ENCODE measurements at regions not wholly inside any gene's neighbourhood (a gene's known extent, or its start where the extent isn't known, plus 50 kb on each side); places are given as distances from the start of the nearest gene placed in this dataset.
A peak's percentile ranks its signal among the peaks of the same experiment; 100 is the strongest.

- H2BK5ac ChIP-seq (ENCODE audit: low read depth, low read length): no peak overlapping the region
- H3K36me3 ChIP-seq (ENCODE audit: control insufficient read depth in 2 of 4, insufficient read depth in 4 of 4, low read length in 3 of 4): no peaks in the 10 kb centered on the region
- H3K18ac ChIP-seq (ENCODE audit: extremely low read depth, low read length): no peak overlapping the region
- H4K91ac ChIP-seq (replicated peaks; ENCODE audit: insufficient read length, low read length): no peak overlapping the region
- no peaks in the 10 kb centered on the region for H3K27me3 ChIP-seq (replicated peaks in 1 of 4; ENCODE audit: control insufficient read depth in 3 of 4, extremely low read depth in 1 of 4, insufficient read depth in 3 of 4, low read length in 3 of 4)
- H3K4me3 ChIP-seq (ENCODE audit: extremely low read depth in 1 of 4, insufficient read depth in 2 of 4, low read depth in 3 of 4, low read length in 4 of 4): no peak overlapping the region
- no peaks in the 10 kb centered on the region for H4K20me1 ChIP-seq (replicated peaks in 1 of 2; ENCODE audit: control insufficient read depth in 1 of 2, insufficient read depth in 2 of 2, low read length in 2 of 2)
- H4K5ac ChIP-seq (ENCODE audit: insufficient read length, low read depth, low read length): no peak overlapping the region
- no peaks in the 10 kb centered on the region for H3K23me2 ChIP-seq (ENCODE audit: low read depth, low read length)
- H3K23ac ChIP-seq (ENCODE audit: insufficient read length): no peak overlapping the region
- no peak overlapping the region for H3K27ac ChIP-seq (ENCODE audit: low read depth, low read length)
- H2BK12ac ChIP-seq (ENCODE audit: low read depth, low read length): no peak overlapping the region
- H2BK20ac ChIP-seq (ENCODE audit: low read length): no peak overlapping the region
- H3K9me3 ChIP-seq (ENCODE audit: insufficient read depth in 2 of 2, low read depth in 1 of 2, low read length in 1 of 2): no peaks in the 10 kb centered on the region
- FAIRE-seq: no peak
- peaks cover 0 to 5% (median 2%) of the 10 kb centered on the region in 4 experiments; a peak in 4 of 7 replicates for H3K4me1 ChIP-seq (replicated peaks in 1 of 4; ENCODE audit: control insufficient read depth in 3 of 4, insufficient read depth in 4 of 4, low read length in 3 of 4)
- H2AFZ ChIP-seq (ENCODE audit: low read length): 0 out of 2 replicates have a peak overlapping the region, but pooled peaks have one; percentile 63
- H2BK15ac ChIP-seq (ENCODE audit: low read length): no peak overlapping the region
- WGBS, 2 experiments (ENCODE audit: extremely low coverage in 1 of 2, insufficient coverage in 1 of 2, insufficient read length in 1 of 2, insufficient replicate concordance in 2 of 2, low coverage in 1 of 2, low lambda C conversion rate in 2 of 2, missing lambda C conversion rate in 1 of 2): 74% methylated on average over 2 of the region's 2 CpGs; no CpG with 5 or more reads in 1 of the 2 experiments
- no peak overlapping the region for H3K56ac ChIP-seq (replicated peaks; ENCODE audit: insufficient read length, low read depth, low read length)
- no peak overlapping the region for H4K8ac ChIP-seq (ENCODE audit: extremely low read depth, insufficient read depth, low read length)
- no peak overlapping the region for H2AK5ac ChIP-seq (ENCODE audit: low read depth, low read length)
- ChIA-PET CTCF (ENCODE audit: partially characterized antibody) (interaction anchor here (0.8 kb wide), 1 partner anchor 17 kb away, joined by 4 read pairs; no protein-coding TSS in a partner anchor), POLR2A (ENCODE audit: partially characterized antibody) (interaction anchor here (2.2 kb wide), 1 partner anchor 14 kb away, joined by 6 read pairs; no protein-coding TSS in a partner anchor)
- H3K4me2 ChIP-seq (ENCODE audit: insufficient read depth in 1 of 2, low read depth in 2 of 2, low read length in 2 of 2): no peak overlapping the region
- H3K9ac ChIP-seq (replicated peaks in 1 of 4; ENCODE audit: extremely low read depth in 1 of 4, low read depth in 3 of 4, low read length in 3 of 4): no peak overlapping the region
- no peak for DNase-seq (ENCODE audit: low read depth in 1 of 2, low spot score in 2 of 2)
- no peaks in the 10 kb centered on the region for H3K79me2 ChIP-seq (ENCODE audit: control insufficient read depth in 1 of 2, insufficient read depth in 2 of 2, low read length in 2 of 2)
- H3K14ac ChIP-seq (ENCODE audit: insufficient read length): no peak overlapping the region
- H3K4ac ChIP-seq (replicated peaks; ENCODE audit: insufficient read length, low read depth, low read length): no peak overlapping the region
- TF ChIP-seq SP2 (IDR thresholded peaks at IDR 0.05; ENCODE audit: low read length) (no peak), RFX5 (IDR thresholded peaks at IDR 0.05; ENCODE audit: borderline replicate concordance, low read depth, low read length) (no peak), CHD1 (IDR thresholded peaks at IDR 0.05; ENCODE audit: low read depth, low read length) (no peak), EGR1 (IDR thresholded peaks at IDR 0.05; ENCODE audit: borderline replicate concordance, low read depth, low read length) (no peak)
- no peaks in the 10 kb centered on the region for H3K79me1 ChIP-seq (ENCODE audit: low read depth, low read length)
- no peak overlapping the region for H2BK120ac ChIP-seq (replicated peaks; ENCODE audit: low read depth, low read length)
Measured at GRCh38 chr11:13134886-13135285, 125.8 kb downstream of the RASSF10 start.
